SHP77 treated with DMSO at 0.1 percent for 48 hours (cell line): ENCODE measurements at regions not wholly inside any gene's neighbourhood (a gene's known extent, or its start where the extent isn't known, plus 50 kb on each side); places are given as distances from the start of the nearest gene placed in this dataset.
"Not testable (repeated sequence)": the region's sequence is repeated elsewhere in the genome, so short reads cannot be mapped to it uniquely, and the experiment has no call there.

Experiments used
- DNase-seq: peaks from one replicate; lab custom pipeline; 2025; lab: John Stamatoyannopoulos, UW

GRCh38 chr3:6580808-6581207, 280.1 kb upstream of the GRM7 start:
- DNase-seq = no peak

- no peak for DNase-seq
Observed at GRCh38 chr3:6585360-6585759, 275.6 kb upstream of the GRM7 start.

- DNase-seq = no peak
Observed at GRCh38 chr3:6600237-6600636, 260.7 kb upstream of the GRM7 start.

- no peak for DNase-seq
Observed at GRCh38 chr3:6601374-6601773, 259.5 kb upstream of the GRM7 start.

GRCh38 chr3:6602329-6602728, 258.6 kb upstream of the GRM7 start:
- no peak for DNase-seq

GRCh38 chr3:6605227-6605626, 255.7 kb upstream of the GRM7 start:
- no peak for DNase-seq

GRCh38 chr3:6608843-6609242, 252.1 kb upstream of the GRM7 start:
- DNase-seq = no peak

GRCh38 chr3:6612034-6612616, 248.8 kb upstream of the GRM7 start:
- no peak for DNase-seq

GRCh38 chr3:6622260-6622659, 238.7 kb upstream of the GRM7 start:
- DNase-seq = no peak

- no peak for DNase-seq
Observed at GRCh38 chr3:6622712-6623111, 238.2 kb upstream of the GRM7 start.

GRCh38 chr3:6631376-6631775, 229.5 kb upstream of the GRM7 start:
- no peak for DNase-seq

- no peak for DNase-seq
Observed at GRCh38 chr3:6640907-6641306, 220.0 kb upstream of the GRM7 start.

GRCh38 chr3:6644070-6644929, 216.6 kb upstream of the GRM7 start:
- peak; percentile 19 for DNase-seq

- DNase-seq = no peak
Observed at GRCh38 chr3:6654670-6655069, 206.2 kb upstream of the GRM7 start.

GRCh38 chr3:6655275-6655674, 205.6 kb upstream of the GRM7 start:
- no peak for DNase-seq

GRCh38 chr3:6657591-6657990, 203.3 kb upstream of the GRM7 start:
- no peak for DNase-seq

GRCh38 chr3:6667354-6667753, 193.6 kb upstream of the GRM7 start:
- DNase-seq = no peak

- DNase-seq = no peak
Observed at GRCh38 chr3:6671363-6671762, 189.6 kb upstream of the GRM7 start.

GRCh38 chr3:6679510-6679909, 181.4 kb upstream of the GRM7 start:
- DNase-seq = no peak

- DNase-seq = no peak
Observed at GRCh38 chr3:6680119-6680806, 180.7 kb upstream of the GRM7 start.

GRCh38 chr3:6697285-6697684, 163.6 kb upstream of the GRM7 start:
- no peak for DNase-seq

- DNase-seq = no peak
Observed at GRCh38 chr3:6697722-6698121, 163.2 kb upstream of the GRM7 start.

- DNase-seq = not testable (repeated sequence)
Observed at GRCh38 chr3:6704817-6705216, 156.1 kb upstream of the GRM7 start.
